HepG2 (cell line): ENCODE measurements at regions not wholly inside any gene's neighbourhood (a gene's known extent, or its start where the extent isn't known, plus 50 kb on each side); places are given as distances from the start of the nearest gene placed in this dataset.

ENCODE experiments used
- ATAC-seq: fragments of 200-7000 bp; cut with Tn5 transposase; 3 replicates; pipeline ENCODE4 v1.9.1; 2020; ENCODE audit warnings: mild to moderate bottlenecking, moderate library complexity
- BruUV-seq: library from RNA; stranded (reverse); fragments of 400-500 nt; replicated peaks from 2 replicates; lab custom pipeline; 2021; lab: Mats Ljungman, UMichigan
- CTCF ChIA-PET: fragments of 300-600 bp; formaldehyde crosslinking; extraction: SDS; loops from one replicate; lab custom pipeline; 2021; ENCODE audit warnings: low total read pairs, inconsistent platforms, low intra/inter-chr PET ratio; lab: Yijun Ruan, JAX
- POLR2A ChIA-PET: fragments of 350-600 bp; sonication (Branson Sonifier 250); formaldehyde crosslinking; loops from one replicate; lab custom pipeline; 2020; ENCODE audit warnings: antibody characterized with exemption, inconsistent platforms; lab: Yijun Ruan, JAX
- DNase-seq: peaks from one replicate; pipeline ENCODE4 v3.0.0-alpha.2; 2015; ENCODE audit warnings: low spot score
- FAIRE-seq: peaks from 3 replicates; lab custom pipeline; 2011; peaks lifted over from hg19 to GRCh38; lab: Jason Lieb, UNC
- H2AFZ ChIP-seq: one replicate; pipeline ENCODE4 v1.6.1; 2011; ENCODE audit warnings: low read length, inconsistent platforms
- H3K27ac ChIP-seq: fragments of 300-600 bp; 3 replicates; pipeline ENCODE4 v1.8.0; 2011; ENCODE audit warnings: mixed run types, mild to moderate bottlenecking, mixed read lengths, low read length, inconsistent platforms; ENCODE audit not compliant: insufficient read depth; ENCODE audit errors: extremely low read length
- H3K27me3 ChIP-seq, 2 experiments: fragments of 200-600 bp in 1 of 2; 2 replicates in 1 of 2; 3 replicates in 1 of 2; pipeline versions ENCODE4 v1.6.0 to v1.8.0; 2011; ENCODE audit warnings: low read length in 2 of 2, mild to moderate bottlenecking in 2 of 2, moderate library complexity in 2 of 2, inconsistent platforms in 1 of 2; ENCODE audit not compliant: insufficient read depth in 2 of 2, control insufficient read depth in 1 of 2
- H3K36me3 ChIP-seq, 2 experiments: fragments of 200-600 bp in 1 of 2; replicated peaks in 1 of 2; 2 replicates in 1 of 2; 3 replicates in 1 of 2; pipeline versions ENCODE4 v1.5.1 to v1.8.0; 2011; ENCODE audit warnings: low read length in 2 of 2, inconsistent platforms in 1 of 2; ENCODE audit not compliant: insufficient read depth in 2 of 2, control insufficient read depth in 1 of 2
- H3K4me1 ChIP-seq: 2 replicates; pipeline ENCODE4 v1.5.1; 2012; ENCODE audit warnings: low read length, inconsistent platforms; ENCODE audit not compliant: insufficient read depth
- H3K4me2 ChIP-seq: 2 replicates; pipeline ENCODE4 v1.6.0; 2011; ENCODE audit warnings: low read depth, low read length, inconsistent platforms
- H3K4me3 ChIP-seq, 3 experiments: fragments of 200-600 bp in 1 of 3; sonication (generic), shearing (Covaris generic) in 1 of 3; replicated peaks in 1 of 3; 2 replicates each; pipeline ENCODE4 v1.5.1; 2011 to 2016; ENCODE audit warnings: low read length in 3 of 3, inconsistent platforms in 2 of 3, low read depth in 2 of 3, mild to moderate bottlenecking in 2 of 3, control low read depth in 1 of 3, mixed read lengths in 1 of 3; ENCODE audit not compliant: insufficient read depth in 1 of 3
- H3K79me2 ChIP-seq: one replicate; pipeline ENCODE4 v1.6.1; 2011; ENCODE audit warnings: low read length, inconsistent platforms; ENCODE audit not compliant: insufficient read depth
- H3K9ac ChIP-seq: 2 replicates; pipeline ENCODE4 v1.6.0; 2011; ENCODE audit warnings: mild to moderate bottlenecking, low read depth, low read length, inconsistent platforms; ENCODE audit not compliant: insufficient read depth
- H3K9me3 ChIP-seq: 2 replicates; pipeline ENCODE4 v1.5.1; 2012; ENCODE audit warnings: mild to moderate bottlenecking, low read length
- H4K20me1 ChIP-seq: 2 replicates; pipeline ENCODE4 v1.6.0; 2011; ENCODE audit warnings: inconsistent platforms, mild to moderate bottlenecking, low read length, moderate library complexity; ENCODE audit not compliant: insufficient read depth
- AKAP8 ChIP-seq: sonication (generic); formaldehyde crosslinking; IDR thresholded peaks from 2 replicates; pipeline ENCODE4 v1.5.1; 2020; ENCODE audit warnings: mild to moderate bottlenecking, missing genetic modification reagents
- GTF3A ChIP-seq: sonication (generic); formaldehyde crosslinking; conservative IDR thresholded peaks from 2 replicates; pipeline ENCODE4 v1.4.0; 2020; ENCODE audit warnings: mild to moderate bottlenecking, missing genetic modification reagents
- JUND ChIP-seq: sonication (generic); formaldehyde crosslinking; IDR thresholded peaks from 2 replicates; pipeline ENCODE4 v1.8.0; 2022; ENCODE audit warnings: mild to moderate bottlenecking, missing genetic modification reagents
- KLF11 ChIP-seq: IDR thresholded peaks from 2 replicates; pipeline ENCODE4 v1.6.1; 2016; ENCODE audit warnings: missing compliant biosample characterization
- PCBP2 ChIP-seq: fragments of 200-400 bp; formaldehyde crosslinking; optimal IDR thresholded peaks from 2 replicates; pipeline ENCODE3; 2018; ENCODE audit warnings: low read length, low read depth; ENCODE audit not compliant: poor library complexity, severe bottlenecking
- PHF21A ChIP-seq: sonication (generic); formaldehyde crosslinking; IDR thresholded peaks from 2 replicates; pipeline ENCODE4 v1.5.0; 2020; ENCODE audit warnings: mild to moderate bottlenecking, missing genetic modification reagents
- YEATS4 ChIP-seq: sonication (generic); formaldehyde crosslinking; IDR thresholded peaks from 2 replicates; pipeline ENCODE4 v1.4.0; 2020; ENCODE audit warnings: missing genetic modification reagents, borderline replicate concordance
- ZNF281 ChIP-seq: sonication (generic); formaldehyde crosslinking; IDR thresholded peaks from 2 replicates; pipeline ENCODE4 v1.4.0; 2020; ENCODE audit warnings: missing genetic modification reagents, borderline replicate concordance
- ZNF33A ChIP-seq: sonication (generic); formaldehyde crosslinking; IDR thresholded peaks from 2 replicates; pipeline ENCODE4 v1.5.1; 2020; ENCODE audit warnings: missing genetic modification reagents, mild to moderate bottlenecking, moderate library complexity, borderline replicate concordance
- ZNF441 ChIP-seq: sonication (generic); formaldehyde crosslinking; IDR thresholded peaks from 2 replicates; pipeline ENCODE4 v1.7.0; 2021; ENCODE audit warnings: missing genetic modification reagents, borderline replicate concordance
- ZNF850 ChIP-seq: sonication (generic); formaldehyde crosslinking; conservative IDR thresholded peaks from 2 replicates; pipeline ENCODE4 v1.9.0; 2021; ENCODE audit warnings: mild to moderate bottlenecking, missing genetic modification reagents
- whole genome bisulfite sequencing: methylation state at CpG from one replicate; pipeline ENCODE4 v1.1.6; 2017; ENCODE audit warnings: low lambda C conversion rate; 5-methylcytosine and 5-hydroxymethylcytosine counted together
- in situ Hi-C: cut with HindIII; loops from 2 replicates; pipeline ENCODE4 v1.10.0; 2017; ENCODE audit warnings: low pct_unique_long_range_greater_than_20kb; ENCODE audit not compliant: extremely low pct_ligation_motif_present
- intact Hi-C: fragments of 100-400 bp; cut with micrococcal nuclease; formaldehyde crosslinking; loops from one replicate; pipeline ENCODE4 v1.10.0; 2022; ENCODE audit not compliant: unreplicated experiment

DNA sequence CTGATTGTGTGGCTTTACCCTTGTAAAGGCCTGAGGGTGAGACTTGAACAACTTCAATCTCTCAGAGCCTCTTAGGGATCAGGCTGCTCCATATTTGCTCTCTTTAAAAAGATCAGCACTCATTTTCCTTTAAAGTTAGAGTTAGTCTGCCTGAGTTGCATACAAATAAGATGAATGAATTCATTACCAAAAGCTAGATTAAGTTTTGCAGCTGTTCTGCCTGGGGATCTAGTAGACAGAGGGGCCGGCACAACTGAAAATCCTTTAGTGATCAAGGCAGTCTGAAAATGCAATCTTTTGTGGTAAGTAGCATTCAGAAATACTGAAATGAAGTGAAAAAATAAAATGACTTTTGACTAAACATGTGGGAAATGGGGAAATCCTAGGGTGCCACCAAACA lies 264.0 kb downstream of the MAN2A1 start (continued):
- TF ChIP-seq ZNF850 (CRISPR knock-in tag) (no peak), ZNF441 (CRISPR knock-in tag) (no peak), GTF3A (CRISPR knock-in tag) (no peak), YEATS4 (CRISPR knock-in tag) (no peak), KLF11 (CRISPR knock-in tag) (no peak), PHF21A (CRISPR knock-in tag) (no peak), PCBP2 (no peak), ZNF33A (CRISPR knock-in tag) (no peak), JUND (CRISPR knock-in tag) (no peak)
- TF ChIP-seq, all 625 proteins: peak for 0

DNA sequence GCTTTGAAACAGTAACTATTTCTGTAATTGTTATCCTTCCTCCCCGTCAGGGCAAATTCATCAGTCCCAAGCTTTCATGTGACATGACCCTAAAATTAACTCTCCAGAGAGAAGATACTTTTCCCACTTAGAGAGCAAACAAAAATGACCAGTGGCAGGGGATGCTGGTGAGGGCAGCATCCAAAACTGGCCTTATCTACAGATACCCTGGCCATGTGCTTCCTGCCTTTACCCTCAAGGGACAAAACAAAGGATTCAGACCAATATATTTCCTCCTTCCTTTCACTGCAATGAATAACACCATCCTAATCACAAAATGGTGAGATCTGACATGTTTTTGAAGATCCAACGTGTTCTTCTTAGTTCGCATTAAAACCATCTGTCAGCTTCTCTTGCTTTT lies 267.2 kb downstream of the MAN2A1 start:
- H3K4me3 ChIP-seq: no peak overlapping the region
- TF ChIP-seq ZNF281: no peak
- TF ChIP-seq AKAP8 (CRISPR knock-in tag): no peak
- TF ChIP-seq, all 625 proteins: peak for 0
- Histone ChIP-seq H4K20me1 (no peaks in the 10 kb centered on the region), H2AFZ (no peak overlapping the region), H3K36me3 (no peaks in the 10 kb centered on the region), H3K4me1 (peaks cover 11% of the 10 kb centered on the region; the same call in 1 of the 2 replicates), H3K9me3 (no peaks in the 10 kb centered on the region), H3K27ac (no peak overlapping the region), H3K27me3 (no peaks in the 10 kb centered on the region), H3K79me2 (no peaks in the 10 kb centered on the region), H3K4me2 (no peak overlapping the region), H3K9ac (no peak overlapping the region)
- CTCF ChIA-PET: no interaction called here
- intact Hi-C loops (no loop called here), in situ Hi-C loops (no loop called here)
- no TSS peak for BruUV-seq
- DNase-seq (no peak), FAIRE-seq (no peak), ATAC-seq (no peak)
- POLR2A ChIA-PET: no interaction called here
- WGBS: 91% methylated on average over 3 of the region's 3 CpGs
